HG02759 (cell line): ENCODE measurements at regions not wholly inside any gene's neighbourhood (a gene's known extent, or its start where the extent isn't known, plus 50 kb on each side); places are given as distances from the start of the nearest gene placed in this dataset.

Source experiments
- ATAC-seq: cut with Tn5 transposase; IDR thresholded peaks from one replicate; pipeline ENCODE4 v1.9.1; 2021; ENCODE audit warnings: mild to moderate bottlenecking, moderate library complexity; ENCODE audit not compliant: unreplicated experiment

DNA sequence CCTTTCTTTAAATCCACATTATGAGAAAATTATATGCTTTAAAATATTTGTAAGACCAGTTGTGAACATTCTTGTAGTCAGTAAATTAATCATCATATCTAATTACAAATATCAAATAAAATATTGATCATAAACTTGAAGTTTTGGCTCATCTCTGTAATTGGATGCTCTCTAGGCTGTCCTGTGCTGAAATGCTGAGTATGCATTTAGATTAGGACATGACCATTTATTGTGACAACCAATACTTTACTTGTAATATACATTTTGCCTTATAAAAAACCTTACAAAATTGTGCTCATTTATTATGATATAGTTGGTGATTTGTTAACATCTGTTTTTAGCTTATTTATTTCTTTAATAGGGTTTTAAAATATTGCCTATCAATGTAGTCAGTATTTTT is 116.1 kb upstream of the DOCK10 start:
- ATAC-seq, result no peak

- no peak for ATAC-seq
These were observed 114.7 kb upstream of the DOCK10 start for GRCh38 chr2:225156853-225157451.

- ATAC-seq, result no peak
These were observed 98.5 kb upstream of the DOCK10 start for GRCh38 chr2:225140723-225141122.

DNA sequence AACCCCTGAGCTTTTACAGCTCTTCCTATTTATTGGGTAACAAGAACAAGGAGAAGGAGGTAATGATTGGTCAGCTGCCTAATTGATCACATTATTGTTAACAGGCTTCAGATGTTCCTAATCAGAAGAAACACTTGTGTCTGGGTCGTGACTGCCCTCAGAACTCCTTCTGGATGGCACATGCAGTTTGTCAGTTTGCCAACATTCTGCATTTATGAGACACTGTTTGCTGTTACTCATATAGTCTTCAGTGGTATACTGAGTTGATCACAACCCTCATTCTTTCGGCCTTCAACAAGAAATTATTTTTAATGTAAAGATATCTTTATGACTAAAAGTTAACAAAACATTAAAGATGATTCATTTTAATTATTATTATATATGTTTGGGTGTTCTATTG is 95.7 kb upstream of the DOCK10 start:
- ATAC-seq, result no peak

- ATAC-seq, result no peak
These were observed 94.3 kb upstream of the DOCK10 start for GRCh38 chr2:225136552-225136951.

DNA sequence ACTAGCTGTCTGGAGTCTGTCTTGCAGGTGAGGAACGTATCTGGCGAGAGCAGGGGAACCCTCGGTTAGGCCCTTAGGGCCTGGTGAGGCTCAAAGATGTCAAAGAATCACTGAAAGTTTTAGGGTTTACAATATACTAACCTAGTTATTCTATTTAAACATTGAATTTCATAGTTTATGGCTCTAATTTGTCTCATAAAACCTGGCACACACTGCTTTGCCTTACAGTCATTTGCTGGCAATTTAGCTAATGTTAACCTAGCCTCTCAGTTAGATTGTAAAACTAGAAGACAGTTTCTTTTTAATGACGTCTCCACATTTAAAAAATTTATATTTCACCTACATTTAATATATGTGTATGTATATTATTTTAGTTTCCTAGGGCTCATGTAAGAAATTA is 89.6 kb upstream of the DOCK10 start:
- ATAC-seq, result no peak

DNA sequence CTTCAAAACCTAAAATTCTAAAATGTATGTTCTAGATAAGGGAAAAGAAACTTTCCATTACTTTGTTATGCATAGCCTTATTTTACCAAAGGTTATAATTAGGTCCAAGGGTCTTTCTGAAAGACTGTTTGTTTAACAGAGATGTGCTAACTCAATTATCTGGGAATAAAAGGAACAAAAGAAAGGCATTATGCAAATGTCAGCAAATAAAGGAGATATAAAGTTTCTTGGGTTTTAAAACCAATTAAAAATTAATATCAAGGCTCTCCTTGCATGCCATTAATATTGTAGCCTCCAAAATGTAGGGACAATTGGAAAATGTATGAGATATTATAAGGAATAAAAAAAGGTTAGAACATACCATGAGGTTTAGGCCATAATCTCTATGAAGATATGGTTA is 87.8 kb upstream of the DOCK10 start:
- no peak for ATAC-seq

GRCh38 chr2:225124311-225125017 is 82.2 kb upstream of the DOCK10 start:
- ATAC-seq, result no peak

DNA sequence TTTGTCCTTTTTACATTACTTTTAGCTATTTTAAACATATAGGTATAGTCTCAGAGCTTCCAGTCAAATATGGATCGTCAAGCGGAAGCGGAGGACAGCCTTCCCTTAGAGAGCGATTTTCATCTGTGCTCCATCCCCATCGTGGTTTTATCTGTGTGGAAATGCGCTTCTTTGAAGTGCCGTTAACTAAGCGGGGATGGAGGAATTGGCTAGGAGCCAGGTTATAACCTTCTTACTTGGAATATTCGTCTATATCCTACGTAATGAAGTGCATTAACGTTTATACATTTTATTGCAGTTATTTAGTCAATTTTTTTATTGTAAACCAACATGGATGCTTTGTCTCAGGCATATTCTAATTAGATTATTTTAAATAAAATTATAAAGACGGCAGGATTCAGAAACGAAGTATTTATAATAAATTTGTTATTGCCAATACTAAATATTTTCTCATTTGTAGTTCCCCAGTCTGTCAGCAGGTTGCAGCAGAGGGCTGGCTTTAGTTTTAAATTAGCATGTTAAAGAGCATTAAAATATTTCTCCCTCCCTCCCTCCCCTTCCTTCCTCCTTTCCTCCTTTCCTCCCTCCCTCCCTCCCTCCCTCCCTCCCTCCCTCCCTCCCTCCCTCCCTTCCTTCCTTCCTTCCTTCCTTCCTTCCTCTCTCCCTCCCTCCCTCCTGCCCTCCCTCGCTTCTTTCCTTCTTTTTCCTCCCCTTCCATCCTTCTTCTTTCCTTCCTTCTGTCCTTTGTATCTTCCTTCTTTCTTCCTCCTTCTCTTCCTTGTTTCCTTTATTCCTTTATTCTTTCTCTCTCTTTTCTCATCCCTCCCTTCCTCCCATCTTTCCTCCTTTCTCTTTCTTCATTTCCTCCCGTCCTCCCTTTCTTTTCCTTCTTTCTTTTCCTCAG is 80.6 kb upstream of the DOCK10 start:
- no peak for ATAC-seq

DNA sequence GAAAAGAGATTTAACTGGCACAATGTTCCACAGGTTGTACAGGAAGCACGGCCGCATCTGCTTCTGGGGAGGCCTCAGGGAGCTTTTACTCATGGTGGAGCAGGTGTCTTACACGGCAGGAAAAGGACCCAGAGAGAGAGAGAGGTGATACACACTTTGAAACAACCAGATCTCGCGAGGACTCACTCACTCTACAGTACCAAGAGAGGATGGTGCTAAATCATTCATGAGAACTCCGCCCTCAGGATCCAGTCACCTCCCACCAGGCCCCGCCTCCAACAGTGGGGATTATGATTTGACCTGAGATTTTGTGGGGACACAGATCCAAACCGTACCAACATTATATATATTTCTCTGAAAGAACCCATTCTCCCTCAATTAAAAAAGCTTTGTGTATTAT is 79.7 kb upstream of the DOCK10 start:
- no peak for ATAC-seq

- no peak for ATAC-seq
These were observed 77.9 kb upstream of the DOCK10 start for GRCh38 chr2:225120186-225120585.

DNA sequence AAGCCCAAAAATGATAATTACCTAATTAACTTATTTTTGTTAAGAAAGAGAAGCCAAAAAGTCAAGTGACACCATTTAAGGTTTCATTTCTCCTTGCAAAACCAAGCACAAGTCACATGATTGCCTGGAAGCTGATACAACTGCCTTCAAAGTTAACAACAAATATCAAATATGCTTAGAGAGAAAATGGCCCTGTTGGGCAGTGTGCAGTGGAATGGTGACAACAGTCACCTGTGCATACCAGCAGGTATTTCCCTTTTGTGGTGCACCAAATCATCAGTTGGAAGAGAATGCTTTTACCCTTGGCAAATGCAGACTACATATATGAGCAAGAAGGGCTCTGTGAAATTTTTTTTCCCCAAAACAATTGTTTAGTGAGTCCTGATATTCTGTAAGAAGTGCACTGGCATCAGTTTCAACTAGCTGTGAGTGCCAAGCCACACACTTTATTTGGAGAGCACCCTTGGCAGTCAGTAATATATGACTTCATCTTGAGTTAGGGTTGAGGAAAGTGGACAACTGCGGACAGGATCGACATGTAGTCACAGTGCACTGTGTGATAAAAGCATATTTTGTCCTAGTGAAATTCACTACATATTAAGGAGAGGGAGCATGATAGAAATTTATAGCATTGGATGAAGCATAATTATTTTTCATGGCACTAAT is 74.9 kb upstream of the DOCK10 start:
- ATAC-seq, result no peak

DNA sequence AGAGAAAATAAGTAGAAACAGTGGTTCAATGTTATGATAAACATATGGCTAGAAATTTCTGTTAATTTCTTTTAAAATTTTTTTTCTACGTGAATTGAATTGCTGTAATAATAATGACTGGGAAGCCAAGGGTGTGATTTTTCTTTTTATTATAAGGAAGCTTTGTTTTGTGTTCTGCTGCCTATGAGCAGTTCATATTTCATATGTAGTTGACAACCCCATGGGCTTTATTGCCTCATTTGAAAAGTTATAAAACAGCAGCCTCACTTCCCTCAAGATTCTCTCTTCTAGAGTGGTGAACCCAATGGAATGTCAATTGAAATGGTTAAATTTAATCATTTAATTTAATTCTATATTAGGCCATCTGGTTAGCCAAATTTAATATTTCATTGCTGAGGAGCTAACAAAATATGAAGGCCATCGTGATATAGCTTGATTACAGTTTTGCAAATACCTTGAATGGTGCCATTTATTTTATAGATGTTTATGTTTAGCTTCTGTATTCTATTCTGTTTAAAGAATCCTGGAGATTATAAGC is 72.6 kb upstream of the DOCK10 start:
- ATAC-seq, result no peak

- no peak for ATAC-seq
These were observed 71.2 kb upstream of the DOCK10 start for GRCh38 chr2:225113371-225114015.

DNA sequence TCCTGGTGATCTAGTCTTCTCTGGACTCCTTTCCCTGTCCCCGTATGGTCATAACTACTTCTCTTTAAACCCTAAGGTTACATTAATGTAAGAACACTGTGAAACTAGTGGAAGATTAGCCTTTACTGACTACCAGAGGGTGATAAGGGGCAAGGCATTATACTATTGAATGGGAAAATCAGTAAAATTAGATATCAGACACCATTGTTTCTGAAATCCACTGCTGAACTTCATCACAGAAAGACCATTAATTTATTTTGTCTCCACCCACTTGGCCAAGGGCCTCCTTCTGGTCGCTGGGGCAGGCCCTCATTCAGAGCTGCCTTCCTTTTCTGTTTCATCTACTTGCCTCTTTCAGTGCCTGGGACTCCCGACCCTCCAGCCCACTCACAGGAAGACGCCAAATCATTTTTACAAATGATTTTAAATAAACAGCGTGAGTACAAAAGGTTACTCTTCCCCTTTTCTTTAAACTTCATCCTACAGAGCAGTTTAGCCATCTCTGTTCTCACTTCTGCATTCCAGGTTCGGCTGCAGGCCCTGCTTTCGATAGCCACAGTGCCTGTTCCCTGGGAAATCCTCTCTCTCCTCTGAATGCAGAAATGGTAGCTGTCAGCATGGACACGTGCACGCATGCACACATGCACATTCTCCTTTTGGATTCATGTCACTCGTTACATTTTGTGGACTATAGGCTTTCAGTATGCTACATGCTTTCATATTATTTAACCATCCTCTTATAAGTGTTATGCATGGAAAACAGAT is 70.3 kb upstream of the DOCK10 start:
- peak; percentile 58 for ATAC-seq

GRCh38 chr2:225108805-225109204 is 66.5 kb upstream of the DOCK10 start:
- ATAC-seq, result no peak

DNA sequence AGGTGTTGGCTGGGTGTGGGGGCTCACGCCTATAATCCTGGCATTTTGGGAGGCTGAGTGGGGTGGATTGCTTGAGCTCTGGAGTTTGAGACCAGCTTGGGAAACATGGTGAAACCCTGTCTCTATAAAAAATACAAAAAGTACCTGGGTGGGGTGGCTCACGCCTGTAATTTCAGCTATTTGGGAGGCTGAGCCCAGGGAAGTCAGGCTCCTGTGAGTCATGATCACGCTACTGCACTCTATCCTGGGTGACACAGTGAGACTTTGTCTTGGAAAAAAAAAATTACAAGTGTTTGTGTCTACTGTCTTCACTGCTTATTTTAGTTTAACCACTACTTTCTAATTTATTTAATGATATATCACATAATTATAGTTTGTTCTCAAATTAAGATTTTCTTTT is 62.7 kb upstream of the DOCK10 start:
- no peak for ATAC-seq

- no peak for ATAC-seq
These were observed 62.1 kb upstream of the DOCK10 start for GRCh38 chr2:225104321-225104720.

- no peak for ATAC-seq
These were observed 61.5 kb upstream of the DOCK10 start for GRCh38 chr2:225103737-225104141.

DNA sequence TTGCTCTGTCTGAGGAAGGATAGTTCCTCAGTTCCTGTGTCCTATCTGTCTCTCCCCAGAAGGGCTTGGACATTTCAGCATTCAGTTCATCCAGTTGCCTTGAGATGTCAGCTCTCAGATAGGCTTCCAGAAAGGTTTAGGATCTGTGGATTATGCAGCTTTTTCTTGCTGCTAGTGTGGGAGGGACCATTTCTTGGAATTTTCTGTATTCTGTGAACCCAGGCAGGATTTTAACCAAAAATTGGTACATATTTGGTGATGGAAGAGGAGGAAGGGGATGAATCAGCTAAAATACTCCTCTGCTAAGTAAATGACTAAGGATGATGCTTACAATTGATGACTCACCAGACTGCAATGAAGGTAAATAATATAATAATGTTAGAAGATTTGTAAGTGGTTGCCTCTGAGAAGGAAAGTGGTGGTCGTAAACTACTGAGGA is 58.6 kb upstream of the DOCK10 start:
- no peak for ATAC-seq
